ENCODE measurements at regions not wholly inside any gene's neighbourhood (a gene's known extent, or its start where the extent isn't known, plus 50 kb on each side); places are given as distances from the start of the nearest gene placed in this dataset.
"Not testable (repeated sequence)": the region's sequence is repeated elsewhere in the genome, so short reads cannot be mapped to it uniquely, and the experiment has no call there.

- no peak for DNase-seq
Observed at GRCh38 chr12:87529413-87529812, 499.8 kb downstream of the C12orf50 start.

- no peak for DNase-seq
Observed at GRCh38 chr12:87520968-87521367, 508.2 kb downstream of the C12orf50 start.

- DNase-seq, result no peak
Observed at GRCh38 chr12:87518481-87518880, 510.7 kb downstream of the C12orf50 start.

- no peak for DNase-seq
Observed at GRCh38 chr12:87518036-87518435, 511.2 kb downstream of the C12orf50 start.

GRCh38 chr12:87513536-87514280, 515.5 kb downstream of the C12orf50 start:
- no peak for DNase-seq

- DNase-seq, result no peak
Observed at GRCh38 chr12:87511371-87511770, 517.8 kb downstream of the C12orf50 start.

GRCh38 chr12:87509237-87509820, 519.9 kb downstream of the C12orf50 start:
- no peak for DNase-seq

GRCh38 chr12:87491598-87491997, 537.6 kb downstream of the C12orf50 start:
- no peak for DNase-seq

- DNase-seq, result no peak
Observed at GRCh38 chr12:87491089-87491488, 538.1 kb downstream of the C12orf50 start.

GRCh38 chr12:87469295-87469694, 559.9 kb downstream of the C12orf50 start:
- DNase-seq, result no peak

GRCh38 chr12:87467936-87468335, 561.3 kb downstream of the C12orf50 start:
- DNase-seq, result no peak

GRCh38 chr12:87464565-87464964, 564.6 kb downstream of the C12orf50 start:
- DNase-seq, result no peak

- DNase-seq, result no peak
Observed at GRCh38 chr12:87444039-87444438, 585.2 kb downstream of the C12orf50 start.

GRCh38 chr12:87441511-87441910, 587.7 kb downstream of the C12orf50 start:
- DNase-seq, result no peak

GRCh38 chr12:87439990-87440827, 589.0 kb downstream of the C12orf50 start:
- DNase-seq, result no peak

GRCh38 chr12:87430444-87430843, 598.8 kb downstream of the C12orf50 start:
- DNase-seq, result no peak

- DNase-seq, result no peak
Observed at GRCh38 chr12:87428701-87429277, 600.4 kb downstream of the C12orf50 start.

- no peak for DNase-seq
Observed at GRCh38 chr12:87427770-87428169, 601.4 kb downstream of the C12orf50 start.

- no peak for DNase-seq
Observed at GRCh38 chr12:87425942-87426554, 603.2 kb downstream of the C12orf50 start.

GRCh38 chr12:87421233-87421632, 608.0 kb downstream of the C12orf50 start:
- DNase-seq, result not testable (repeated sequence)

GRCh38 chr12:87413784-87414183, 615.4 kb downstream of the C12orf50 start:
- no peak for DNase-seq

- DNase-seq, result no peak
Observed at GRCh38 chr12:87406926-87407325, 622.3 kb downstream of the C12orf50 start.

- DNase-seq, result no peak
Observed at GRCh38 chr12:87405918-87406317, 623.3 kb downstream of the C12orf50 start.
